Stromal cell of bone marrow (primary cell): ENCODE measurements at regions not wholly inside any gene's neighbourhood (a gene's known extent, or its start where the extent isn't known, plus 50 kb on each side); places are given as distances from the start of the nearest gene placed in this dataset.

ENCODE experiments used
- DNase-seq: peaks from one replicate; pipeline ENCODE4 v3.0.0-alpha.2; 2012; ENCODE audit warnings: low read depth

DNA sequence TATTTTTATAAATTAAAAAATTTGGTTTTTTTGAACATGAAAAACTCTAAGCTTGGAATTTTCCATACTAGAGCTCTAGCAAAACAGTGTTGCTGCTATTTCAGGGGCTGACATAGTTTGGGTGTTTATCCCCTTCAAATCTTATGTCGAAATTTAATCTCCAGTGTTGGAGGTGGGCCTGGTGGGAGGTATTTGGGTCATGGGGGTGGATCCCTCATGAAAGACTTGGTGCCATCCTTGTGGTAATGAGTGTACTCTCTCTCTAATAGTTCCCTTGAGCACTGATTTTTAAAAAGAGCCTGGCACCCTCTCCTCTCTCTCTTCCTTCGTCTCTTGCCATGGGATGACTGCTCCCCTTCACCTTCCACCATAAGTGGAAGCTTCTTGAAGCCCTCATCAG, 244.6 kb upstream of the UBE2E3 start:
- no peak for DNase-seq

- DNase-seq = no peak
Observed at GRCh38 chr2:180734382-180734781, 246.0 kb upstream of the UBE2E3 start.

GRCh38 chr2:180733330-180733729, 247.1 kb upstream of the UBE2E3 start:
- no peak for DNase-seq

DNA sequence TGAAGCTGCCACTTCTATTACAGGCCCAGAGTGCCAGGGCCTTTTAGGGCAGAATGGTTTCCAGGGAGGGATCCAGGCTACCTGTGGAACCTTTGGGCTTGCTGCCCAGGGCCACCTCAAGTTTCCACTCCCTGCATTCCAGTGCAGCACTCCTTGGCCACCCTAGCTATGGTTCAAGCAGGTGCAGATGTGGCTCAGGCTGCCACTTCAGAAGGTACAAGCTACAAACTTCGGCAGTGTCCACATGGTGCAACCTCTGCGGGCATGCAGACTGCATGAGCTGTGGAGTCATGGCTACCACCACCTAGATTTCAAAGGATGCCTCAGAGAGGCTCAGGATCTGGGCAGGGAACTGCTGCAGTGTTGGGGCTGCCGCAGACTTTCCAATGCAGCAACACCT, 248.1 kb upstream of the UBE2E3 start:
- DNase-seq = no peak

GRCh38 chr2:180730976-180731375, 249.4 kb upstream of the UBE2E3 start:
- no peak for DNase-seq

GRCh38 chr2:180728928-180729559, 251.4 kb upstream of the UBE2E3 start:
- peak; percentile 80 for DNase-seq

DNA sequence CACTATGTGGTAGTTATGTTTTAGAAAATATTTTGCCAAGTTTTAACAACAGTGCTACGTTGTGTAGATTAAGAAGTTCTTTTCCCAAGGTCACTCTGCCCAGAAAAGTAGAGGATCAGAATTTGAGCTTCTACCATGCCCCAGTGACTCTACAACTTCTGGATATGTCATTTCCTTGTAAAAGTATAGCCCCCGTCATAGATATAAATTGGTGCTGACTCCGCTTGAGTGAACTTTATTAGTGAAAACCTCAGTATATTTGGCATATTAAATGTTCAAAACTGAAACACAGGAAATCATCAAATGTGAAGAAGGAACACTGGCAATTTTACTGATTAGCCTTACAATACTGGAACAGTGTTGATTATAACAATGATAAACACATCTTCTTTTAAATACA, 256.7 kb upstream of the UBE2E3 start:
- no peak for DNase-seq

DNA sequence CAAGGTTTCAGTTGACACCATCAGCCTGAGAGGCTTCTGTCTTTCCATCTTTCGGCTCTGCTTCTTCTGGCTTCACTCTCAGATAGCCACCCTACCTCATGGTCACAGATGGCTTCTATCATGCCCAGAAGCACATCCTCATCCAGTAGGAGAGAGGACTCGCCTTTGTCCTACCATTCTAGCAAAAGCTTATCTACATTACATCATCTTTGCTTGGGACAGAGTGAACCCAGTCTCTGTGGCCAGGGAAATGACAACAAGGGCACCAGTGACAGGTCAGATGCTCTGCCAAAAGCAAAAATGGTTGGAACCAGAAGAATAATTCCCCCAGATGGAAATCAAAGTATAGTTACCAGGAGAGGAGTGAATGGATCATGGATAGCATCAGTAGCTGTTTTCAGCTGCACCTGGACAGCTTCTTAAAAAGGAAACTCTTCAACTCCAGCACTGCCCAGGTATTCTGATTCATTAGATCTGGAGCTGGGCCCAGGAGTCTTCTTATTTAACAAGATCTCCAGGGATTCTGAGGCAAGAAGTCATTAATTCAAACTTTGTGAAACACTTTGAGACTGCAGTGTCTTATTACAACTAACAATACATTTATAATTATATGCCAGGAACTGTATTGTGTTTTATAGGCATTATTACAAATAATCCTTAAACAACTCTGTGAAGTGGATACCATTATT, 257.7 kb upstream of the UBE2E3 start:
- DNase-seq = peak; percentile 79

GRCh38 chr2:180720829-180721228, 259.6 kb upstream of the UBE2E3 start:
- DNase-seq = no peak

DNA sequence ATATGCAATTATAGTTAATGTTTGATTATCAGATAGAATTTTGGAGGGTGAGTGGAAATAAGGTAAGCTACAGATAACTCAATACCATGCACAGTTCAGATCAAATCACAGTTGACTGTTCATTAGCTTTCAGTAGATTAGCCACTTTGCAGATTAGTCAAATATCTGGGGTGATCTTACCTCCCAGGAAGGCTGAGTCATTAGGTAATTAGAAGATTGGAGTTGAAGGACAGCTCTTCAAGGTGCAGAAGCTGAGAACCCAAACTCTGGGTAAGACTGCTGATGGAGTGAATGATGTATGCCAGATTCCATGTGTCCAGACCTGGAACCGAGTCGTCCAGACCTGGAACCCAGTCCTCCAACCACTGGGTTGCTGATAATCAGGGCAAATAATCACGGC, 262.8 kb upstream of the UBE2E3 start:
- DNase-seq = no peak

GRCh38 chr2:180716186-180717180, 263.9 kb upstream of the UBE2E3 start:
- DNase-seq = no peak

DNA sequence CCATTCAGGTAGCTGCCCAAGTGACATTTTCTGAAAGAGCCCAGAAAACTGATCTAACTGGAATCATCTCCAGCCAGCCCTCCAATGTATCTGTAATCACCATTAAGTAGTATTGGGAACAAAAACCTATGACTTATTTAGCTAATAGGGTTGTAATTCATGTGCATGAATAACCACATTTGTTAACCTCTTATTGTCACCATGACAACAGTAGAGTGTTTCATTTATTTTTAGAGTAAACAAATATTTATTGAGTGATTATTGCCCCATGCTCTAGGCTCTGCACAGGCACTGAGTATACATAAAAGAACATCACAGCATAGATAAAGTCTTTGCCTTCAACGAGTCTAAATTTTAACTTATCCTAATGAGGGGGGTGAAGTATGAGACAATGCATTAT, 265.4 kb upstream of the UBE2E3 start:
- DNase-seq = no peak

DNA sequence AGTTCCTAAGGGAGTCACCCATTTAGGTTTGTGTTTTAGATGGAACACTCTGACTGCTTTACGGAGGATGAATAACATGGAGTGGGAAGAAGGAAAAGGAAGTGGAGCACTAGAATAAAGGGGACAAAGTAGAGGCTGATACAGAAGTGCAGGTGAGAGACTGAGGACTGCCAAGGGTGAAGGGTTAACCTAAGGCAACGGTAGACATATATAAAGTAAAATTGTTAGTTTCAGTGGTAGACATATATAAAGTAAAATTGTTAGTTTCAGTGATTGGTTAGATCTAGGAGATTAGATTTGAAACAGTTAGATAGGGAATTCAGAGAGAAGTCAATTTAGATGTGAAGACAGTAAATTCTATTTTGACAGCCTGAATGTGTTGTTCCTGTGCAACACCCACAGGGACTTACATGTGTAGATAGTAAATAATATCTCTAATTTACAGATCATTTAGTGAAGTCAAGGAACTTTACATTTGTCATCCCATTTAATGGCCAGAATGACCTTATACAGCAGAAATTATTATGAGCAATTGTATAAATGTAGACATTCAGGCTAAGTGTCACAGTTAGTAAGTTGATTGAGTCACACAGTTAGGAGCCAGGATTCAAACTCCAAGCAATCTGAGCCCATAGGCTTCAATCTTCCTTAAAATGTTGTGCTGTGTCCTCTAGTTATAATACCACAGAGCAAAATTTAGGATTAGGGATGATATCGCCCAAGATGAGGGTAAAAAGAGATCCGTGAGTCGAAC, 270.8 kb upstream of the UBE2E3 start:
- DNase-seq = no peak

GRCh38 chr2:180707884-180708205, 272.6 kb upstream of the UBE2E3 start:
- peak; percentile 90 for DNase-seq

DNA sequence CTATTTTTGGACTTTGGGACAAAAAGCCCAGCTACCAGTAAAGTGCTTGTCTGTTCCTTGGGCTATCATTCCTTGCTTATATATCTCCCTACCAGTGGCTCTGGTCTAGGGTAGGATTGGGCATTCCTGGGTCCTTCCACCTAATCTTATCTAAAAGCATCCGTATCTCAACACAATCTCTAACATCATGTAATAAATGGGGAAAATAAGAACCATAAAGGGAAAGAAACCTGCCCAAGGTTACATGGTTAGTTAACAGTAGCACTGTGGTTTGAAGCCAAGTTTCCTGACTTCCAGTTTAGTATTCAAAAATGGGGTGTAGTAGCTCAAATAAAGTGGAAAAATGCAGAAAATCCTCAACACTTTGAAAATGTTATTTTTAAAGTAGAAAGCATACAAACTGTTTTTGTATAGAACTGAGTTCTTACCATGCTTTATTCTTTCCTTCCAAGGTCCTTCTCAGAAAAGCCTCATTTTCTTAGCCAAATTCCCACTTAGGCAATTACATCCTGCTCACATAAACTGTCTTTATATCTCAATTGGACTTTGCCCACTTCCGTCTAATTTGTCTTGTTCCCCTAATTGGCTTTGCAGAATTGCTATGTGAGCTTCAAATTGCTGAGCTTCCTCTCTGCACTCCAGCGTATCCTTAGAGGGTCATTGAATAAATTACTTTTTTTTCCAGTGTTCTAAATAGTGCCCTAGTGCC, 273.1 kb upstream of the UBE2E3 start:
- DNase-seq = no peak

- DNase-seq = no peak
Observed at GRCh38 chr2:180706694-180707093, 273.7 kb upstream of the UBE2E3 start.

GRCh38 chr2:180705551-180705950, 274.9 kb upstream of the UBE2E3 start:
- no peak for DNase-seq

- no peak for DNase-seq
Observed at GRCh38 chr2:180705122-180705521, 275.3 kb upstream of the UBE2E3 start.

GRCh38 chr2:180699657-180700361, 280.6 kb upstream of the UBE2E3 start:
- no peak for DNase-seq

- DNase-seq = no peak
Observed at GRCh38 chr2:180698668-180699067, 281.7 kb upstream of the UBE2E3 start.
